Fibroblast of skin of abdomen (primary cell): ENCODE measurements at regions not wholly inside any gene's neighbourhood (a gene's known extent, or its start where the extent isn't known, plus 50 kb on each side); places are given as distances from the start of the nearest gene placed in this dataset.
"Not testable (repeated sequence)": the region's sequence is repeated elsewhere in the genome, so short reads cannot be mapped to it uniquely, and the experiment has no call there.

Experiments
- DNase-seq: peaks from one replicate; pipeline ENCODE4 v3.0.0-alpha.2; 2013

DNA sequence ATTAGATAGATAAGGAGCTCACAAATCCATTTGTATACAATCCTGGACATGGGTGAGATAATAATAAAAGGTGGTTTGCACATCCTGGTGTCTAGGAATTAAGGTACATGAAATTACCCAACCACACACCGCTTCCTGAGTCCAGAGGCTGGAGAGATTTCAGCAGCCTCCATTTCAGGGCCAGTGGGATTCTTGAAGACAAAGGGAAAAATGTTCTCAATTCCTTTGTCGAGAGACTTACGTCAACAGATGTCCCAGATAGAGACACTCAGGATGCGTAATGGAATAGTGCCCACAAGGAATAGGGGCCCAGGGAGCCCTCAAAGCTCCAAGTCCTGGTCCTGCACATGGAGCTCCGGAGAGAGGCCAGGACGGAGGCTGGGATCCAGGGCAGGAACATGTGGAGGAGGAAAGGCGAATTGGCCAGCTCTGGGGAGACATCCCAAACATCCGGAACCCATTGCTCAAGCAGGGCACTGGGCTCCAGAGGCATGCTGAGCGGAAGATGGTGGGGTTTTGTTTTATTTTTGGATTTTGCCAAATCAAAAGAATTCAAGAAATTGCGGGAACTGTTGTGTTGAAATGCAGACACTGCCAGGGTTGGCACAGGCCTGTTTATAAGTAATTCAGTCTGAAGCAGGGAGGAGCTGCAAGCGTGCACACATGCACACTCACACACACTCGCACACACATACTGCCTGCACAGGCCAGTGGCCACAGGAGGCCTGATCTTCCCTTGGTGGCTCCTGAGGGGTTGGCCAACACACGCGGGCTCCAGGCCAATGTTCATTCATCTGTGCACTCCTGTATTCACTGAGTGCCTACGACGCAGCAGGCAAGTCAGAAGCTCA is 97.2 kb downstream of the NOG start:
- no peak for DNase-seq

DNA sequence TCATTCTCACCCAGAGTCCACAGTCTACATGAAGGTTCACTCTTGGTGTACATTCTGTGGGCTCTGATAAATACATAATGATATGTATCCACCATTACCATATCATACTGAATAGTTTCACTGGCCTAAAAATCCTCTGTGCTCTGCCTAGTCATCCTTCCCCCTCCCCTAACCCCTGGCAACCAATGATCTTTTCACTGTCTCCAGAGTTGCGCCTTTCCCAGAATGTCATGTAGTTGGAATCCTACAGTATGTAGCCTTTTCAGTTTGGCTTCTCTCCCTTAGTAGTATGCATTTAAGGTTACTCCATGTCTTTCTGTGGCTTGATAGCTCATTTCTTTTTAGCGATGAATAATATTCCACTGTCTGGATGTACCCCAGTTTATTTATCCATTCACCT is 101.3 kb downstream of the NOG start:
- DNase-seq, result peak; percentile 84

DNA sequence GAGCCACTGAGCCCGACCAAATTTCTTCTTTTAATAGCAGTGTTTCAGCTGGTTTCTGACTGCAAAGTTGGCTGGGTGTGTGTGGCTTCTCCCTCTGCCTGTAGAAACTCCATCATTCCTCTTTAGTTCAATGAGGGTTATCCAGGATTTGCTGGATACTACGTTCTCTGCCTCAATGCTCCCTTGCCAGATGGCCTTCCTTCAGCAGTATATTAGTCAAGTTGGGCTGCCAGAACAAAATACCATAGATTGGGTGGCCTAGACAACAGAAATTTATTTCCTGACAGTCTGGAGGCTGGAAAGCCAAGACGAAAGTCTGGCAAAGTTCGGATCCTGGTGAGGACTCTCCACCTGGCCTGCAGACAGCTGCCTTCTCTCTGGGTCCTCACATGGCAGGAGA is 103.7 kb downstream of the NOG start:
- DNase-seq, result peak; percentile 47

DNA sequence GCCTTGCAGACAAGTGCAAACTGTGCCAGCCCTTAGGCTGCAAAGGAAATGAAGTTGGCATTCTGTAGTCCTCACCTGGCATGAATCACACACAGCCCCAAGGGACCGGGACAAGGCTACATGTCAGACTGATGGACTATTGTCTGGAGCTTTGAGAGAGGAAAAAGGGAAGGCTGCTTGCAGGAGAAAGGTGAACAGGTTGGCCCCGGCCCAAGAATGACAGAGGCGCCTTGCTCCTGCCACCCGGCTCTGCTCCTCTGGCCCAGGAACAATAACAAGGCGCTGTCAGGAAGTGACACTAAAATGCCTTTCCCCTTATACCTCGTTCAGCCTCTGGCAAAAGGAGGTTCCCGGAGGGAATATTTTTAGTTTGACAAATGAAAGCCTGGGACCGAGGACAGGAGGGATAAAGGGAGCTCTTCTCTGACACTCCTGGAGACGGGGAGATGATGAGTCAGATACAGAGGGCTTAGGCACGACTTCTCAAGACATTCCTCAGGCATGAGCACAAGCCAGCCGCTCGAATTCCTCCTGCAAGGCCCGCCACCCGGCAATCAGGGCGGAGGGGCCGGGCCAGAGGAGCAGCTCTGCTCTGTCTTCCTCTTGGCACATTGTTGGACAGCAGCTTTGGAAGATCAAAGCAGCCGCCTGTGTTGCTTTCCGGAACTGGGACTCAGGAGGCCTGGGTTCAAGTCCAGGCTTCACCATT is 105.8 kb downstream of the NOG start:
- peak; percentile 99 for DNase-seq

DNA sequence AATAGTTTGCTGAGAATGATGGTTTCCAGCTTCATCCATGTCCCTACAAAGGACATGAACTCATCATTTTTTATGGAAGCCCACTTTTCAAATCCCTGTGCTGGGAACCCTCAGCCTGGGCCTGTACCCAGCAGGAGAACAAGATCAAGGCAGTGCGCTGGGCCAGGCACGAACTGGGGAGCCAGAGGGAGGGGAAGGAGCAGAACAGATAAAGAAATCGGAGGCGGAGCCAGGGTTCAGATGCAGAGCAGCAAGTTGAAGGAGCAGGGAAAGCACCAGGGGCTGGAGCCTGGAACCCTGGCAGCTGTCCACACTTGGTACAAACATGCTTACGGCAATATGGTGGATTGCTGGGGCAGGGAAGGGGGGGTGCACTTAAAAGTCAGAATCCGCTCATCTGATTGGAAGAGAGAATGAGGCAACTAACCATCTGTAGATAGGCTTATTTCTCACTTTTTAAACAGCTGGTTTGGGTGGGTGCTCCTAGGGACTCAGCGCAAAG is 107.5 kb downstream of the NOG start:
- DNase-seq, result peak; percentile 53

DNA sequence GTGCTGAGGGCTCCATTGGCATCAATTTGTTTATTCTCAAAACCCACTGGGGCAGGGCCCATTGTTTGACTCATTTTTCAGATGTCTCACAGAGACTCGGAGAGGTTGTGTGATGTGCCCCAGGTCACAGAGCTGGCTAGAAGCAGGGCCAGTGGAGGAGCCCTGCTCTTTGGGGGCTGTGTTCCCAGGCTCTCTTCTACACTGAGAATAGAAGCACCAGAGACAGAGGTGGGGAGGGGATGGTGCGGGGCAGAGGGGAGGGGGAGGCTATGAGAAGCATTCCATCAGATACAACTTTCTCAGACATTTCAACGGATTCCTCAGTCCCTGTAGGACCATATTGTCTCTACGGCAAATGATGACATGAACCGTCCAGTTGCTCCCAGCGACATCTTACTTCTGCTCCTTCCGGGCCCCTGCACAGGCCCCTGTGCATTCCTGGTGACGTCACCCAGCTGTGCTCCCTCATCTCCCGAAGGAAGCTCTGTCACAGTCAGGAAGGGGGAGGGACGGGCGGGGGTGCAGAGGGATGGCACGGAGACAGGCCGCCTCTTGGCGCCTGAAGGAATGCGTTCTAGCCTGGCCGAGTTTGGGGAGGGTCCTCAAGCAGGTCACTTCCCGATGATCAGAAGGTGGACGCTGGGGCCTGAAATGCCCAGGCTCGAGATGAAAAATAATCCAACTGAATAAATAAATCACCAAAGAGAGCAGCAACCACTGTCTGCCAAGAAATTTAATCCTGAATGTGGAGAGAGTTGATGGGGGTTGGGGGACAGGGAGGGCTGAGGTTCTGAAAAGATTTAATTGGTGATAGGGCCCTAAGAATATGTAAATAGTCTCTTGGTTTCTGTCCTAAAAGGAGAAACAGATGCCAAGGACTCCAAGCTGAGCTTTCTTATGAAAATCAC is 114.1 kb downstream of the NOG start:
- DNase-seq, result peak; percentile 84

DNA sequence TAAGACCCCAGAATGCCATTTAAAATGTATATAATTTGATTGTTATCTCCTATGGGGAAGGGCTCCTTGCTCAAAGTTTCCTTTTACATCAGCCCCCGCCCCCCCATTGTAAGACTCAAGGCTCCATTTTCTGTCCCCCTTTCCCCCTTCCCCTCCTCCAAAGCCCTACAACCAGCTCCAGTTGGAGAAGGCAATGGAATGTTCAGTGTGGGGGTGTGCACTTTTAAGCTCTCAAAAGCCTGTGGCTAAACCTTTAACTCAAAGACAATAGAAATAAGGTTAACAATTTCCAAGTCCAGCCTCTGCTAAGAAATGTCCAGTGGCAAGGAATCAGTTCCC is 114.7 kb downstream of the NOG start:
- peak; percentile 65 for DNase-seq

DNA sequence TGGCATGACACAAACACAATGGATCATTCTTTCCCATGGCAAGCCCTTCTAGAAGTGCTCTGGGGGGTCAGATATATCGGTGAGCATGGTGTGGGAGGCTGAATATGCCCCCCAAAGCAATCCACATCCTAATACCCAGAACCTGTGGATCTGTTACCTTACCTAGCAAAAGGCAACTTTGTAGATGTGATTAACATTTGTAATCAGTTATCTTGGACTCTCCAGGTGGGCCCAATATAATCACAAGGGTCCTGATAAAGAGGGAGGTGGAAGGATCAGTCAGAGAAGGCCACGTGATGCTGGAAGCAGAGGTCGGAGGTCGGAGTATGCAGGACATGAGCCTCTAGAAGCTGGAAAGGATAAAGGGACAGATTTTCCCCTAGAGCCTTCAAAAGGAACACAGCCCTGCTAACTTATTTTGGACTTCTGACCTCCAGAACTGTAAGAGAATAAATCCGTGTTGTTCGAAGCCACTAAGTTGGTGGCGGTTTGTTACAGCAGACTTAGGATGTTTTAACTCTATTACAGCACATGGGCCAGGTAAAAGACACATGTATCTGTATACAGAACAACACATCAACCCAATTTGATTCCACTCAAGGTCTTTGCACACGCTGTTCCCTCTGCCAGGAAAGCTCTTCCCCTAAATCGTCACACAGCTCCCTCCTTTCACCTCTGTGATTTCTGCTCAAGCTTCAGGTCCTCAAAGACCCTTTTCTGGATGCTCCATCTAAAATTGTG is 115.3 kb downstream of the NOG start:
- no peak for DNase-seq

DNA sequence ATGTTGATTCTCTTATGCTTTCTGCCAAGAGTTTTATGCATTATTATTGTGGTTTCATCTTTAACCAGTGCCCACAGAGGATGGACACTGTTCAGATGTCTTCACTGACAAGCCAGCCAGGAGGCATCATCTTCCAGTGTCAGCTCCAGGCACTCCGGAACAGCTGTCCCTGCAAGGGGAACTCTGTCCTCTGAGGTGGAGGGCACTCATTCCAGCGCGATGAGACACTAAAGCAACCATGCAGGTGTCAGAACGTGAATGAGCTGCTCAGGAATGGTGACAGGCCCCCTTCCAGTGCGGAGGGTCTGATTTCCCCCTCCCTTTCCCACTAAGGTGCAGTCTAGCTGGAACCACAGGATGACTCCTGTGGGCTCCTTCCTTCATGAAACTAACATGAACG is 117.5 kb downstream of the NOG start:
- DNase-seq, result no peak

DNA sequence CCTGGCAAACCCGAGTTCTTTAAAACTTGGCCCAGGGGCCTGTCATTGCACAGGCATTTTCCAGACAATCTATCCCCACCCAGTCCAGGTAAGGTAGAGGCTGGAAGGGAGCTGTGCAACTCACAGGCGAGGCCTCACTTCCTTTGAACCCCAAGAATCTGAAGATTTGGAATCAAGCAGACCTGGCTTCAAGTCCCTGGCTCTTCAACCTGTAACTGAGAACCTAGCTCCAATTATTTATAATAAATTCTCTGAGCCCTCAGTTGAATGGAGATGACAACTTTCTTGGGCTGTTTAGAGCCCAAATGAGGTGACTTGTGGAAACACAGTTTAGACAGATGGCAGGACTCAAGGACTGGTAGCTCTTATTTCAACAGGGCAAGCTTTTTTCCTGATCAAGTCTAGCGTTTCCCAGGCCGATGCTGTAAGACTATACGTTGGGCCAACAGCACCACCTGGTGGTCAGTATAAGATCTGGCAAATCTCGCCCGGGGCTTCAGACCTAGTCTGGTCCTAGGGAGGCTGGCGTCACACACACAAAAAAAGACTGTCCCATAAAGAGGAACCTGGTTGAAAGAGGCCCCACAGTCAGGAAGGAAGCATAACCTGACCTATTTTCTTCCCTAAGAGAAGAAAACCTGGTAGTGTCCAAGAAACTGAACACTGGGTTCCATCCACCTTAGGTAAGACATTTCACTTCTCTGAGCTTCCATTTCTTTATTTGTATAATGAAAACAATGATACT is 117.9 kb downstream of the C17orf67 start:
- DNase-seq, result peak; percentile 77

DNA sequence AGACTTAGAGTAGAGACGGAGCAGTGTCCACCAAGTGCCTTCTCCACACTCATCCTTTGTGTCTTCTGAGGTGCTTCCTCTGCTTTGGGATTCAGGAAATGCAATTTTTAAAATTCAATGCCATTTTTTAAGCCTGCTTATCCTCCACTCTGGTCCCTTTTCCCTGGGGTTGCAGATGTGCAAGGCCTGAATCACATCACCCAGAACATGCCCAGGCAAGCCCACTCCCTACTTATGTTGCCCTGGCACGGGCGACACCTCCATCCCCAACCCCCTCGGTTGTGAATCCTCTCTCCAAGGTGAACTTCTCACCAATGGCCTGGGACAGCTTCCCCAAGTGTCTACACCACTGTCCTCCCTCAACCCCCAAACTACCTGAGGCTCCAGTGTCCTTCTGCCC is 116.2 kb downstream of the C17orf67 start:
- no peak for DNase-seq

DNA sequence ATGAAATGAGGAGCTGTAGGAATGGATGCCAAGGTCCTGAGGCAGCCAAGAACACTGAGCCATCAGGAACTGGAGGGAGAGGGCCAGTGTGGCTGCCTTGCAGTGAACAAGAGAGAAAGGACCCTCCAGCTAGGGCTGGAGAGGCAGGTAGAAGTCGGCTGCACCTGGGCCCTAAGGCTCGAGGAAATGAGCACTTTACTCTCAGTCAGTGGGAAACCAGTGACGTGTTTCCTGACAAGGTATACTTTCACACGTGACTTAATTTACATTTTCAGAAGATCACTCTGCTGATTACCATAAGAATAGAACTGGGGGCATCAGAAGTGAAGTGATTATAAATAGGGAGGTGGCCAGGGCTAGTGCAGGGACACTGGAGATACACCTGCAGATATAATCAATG is 115.2 kb downstream of the C17orf67 start:
- no peak for DNase-seq

DNA sequence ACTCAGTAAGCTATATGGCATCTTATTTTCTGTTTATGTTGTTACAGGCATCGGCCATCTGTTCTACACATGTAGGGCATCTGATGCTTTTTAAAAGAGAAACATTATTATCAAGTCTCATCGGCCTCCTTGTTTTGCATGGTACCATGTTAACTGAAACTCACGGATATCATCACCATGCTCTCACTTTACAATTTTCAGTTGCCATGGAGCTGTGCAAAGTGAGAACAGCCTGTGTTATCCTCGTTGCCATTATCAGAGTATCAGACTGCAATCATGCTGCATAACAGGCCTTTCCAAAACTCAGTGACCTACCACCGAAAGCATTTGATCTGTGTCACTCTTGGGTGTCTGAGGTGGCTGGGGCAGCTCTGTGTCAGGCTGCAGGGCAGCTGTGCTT is 110.3 kb downstream of the C17orf67 start:
- DNase-seq, result no peak

DNA sequence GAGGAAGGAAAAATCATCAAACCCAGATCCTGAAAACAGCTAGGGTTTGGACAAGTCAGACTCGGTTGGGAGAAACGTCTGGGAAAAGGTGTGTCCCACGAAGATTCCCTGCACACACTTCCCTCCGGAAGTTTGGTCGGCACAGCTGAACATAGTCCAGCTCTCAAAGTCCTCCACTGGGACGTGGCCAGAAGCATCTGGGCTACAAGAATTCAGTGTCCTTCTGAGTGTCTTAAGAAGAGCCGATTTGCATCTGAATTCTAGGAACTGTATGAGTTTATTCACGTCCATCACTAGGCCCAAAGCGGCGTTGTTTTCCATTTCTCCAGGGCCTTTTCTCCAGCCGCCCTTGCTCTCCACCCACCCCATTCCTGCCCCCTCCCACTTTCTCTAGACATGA is 109.1 kb downstream of the C17orf67 start:
- DNase-seq, result no peak

DNA sequence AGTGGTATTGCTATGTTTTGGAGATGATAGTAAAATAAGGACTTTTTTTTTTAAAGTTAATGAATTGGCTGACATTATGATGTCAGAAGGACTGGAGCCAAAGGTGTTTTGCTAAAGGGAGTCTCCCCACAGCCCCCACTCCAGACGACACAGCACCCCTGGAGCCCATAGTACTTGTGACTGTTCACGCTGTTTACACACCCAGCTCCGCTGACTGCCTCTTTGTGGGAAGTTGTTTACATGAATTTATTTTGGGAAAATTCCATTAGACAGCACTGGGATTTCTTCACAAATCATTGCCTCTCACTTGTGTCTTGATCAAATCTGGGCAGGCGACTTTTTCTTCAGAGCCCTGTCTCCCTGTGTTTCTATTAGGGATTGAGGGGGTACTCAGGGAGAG is 108.6 kb downstream of the C17orf67 start:
- DNase-seq, result no peak

DNA sequence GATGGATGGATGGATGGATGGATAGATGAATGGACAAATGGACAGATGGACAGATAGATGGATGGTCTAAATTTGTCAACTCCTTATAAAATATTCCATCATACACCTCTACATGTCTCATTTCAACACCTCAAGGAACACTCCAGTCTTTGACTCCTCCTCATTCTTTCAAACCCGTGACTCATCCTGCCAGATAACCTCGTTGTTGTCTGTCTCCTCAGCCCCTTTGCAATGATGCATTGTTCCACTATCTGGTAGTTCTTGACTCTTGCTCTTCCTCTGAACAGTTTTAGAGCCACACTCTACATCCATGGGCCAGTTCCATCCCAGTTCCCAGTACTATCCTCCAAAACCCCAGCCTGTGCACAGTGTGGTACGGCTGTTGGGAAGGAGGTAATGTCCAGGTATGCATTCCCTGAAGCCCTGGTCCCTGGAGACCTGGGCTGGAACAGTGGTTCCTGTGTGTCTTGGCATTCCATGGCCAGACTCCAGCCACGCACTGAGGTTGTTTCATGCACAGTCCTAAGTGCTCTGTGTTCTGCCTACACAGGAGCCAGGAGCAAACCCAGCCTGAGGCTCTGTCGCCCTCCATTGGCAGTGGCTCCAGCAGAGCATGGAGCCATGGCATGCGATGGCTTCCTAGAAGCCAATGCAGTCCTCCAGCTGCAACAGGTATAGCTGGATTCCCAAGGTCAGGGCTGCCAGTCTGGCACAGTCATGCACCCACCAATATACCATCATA is 105.7 kb downstream of the C17orf67 start:
- DNase-seq, result no peak

DNA sequence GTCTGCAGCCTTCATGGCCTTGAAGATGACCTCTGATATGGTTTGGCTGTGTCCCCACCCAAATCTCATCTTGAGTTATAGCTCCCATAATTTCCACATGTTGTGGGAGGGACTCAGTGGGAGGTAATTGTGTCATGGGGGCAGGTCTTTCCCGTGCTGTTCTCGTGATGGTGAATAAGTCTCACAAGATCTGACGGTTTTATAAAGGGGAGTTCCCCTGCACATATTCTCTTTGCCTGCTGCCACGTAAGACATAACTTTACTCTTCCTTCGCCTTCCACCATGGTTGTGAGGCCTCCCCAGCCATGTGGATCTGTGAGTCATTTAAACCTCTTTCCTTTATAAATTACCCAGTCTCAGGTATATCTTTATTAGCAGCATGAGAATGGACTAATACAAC is 102.6 kb downstream of the C17orf67 start:
- DNase-seq, result not testable (repeated sequence)

DNA sequence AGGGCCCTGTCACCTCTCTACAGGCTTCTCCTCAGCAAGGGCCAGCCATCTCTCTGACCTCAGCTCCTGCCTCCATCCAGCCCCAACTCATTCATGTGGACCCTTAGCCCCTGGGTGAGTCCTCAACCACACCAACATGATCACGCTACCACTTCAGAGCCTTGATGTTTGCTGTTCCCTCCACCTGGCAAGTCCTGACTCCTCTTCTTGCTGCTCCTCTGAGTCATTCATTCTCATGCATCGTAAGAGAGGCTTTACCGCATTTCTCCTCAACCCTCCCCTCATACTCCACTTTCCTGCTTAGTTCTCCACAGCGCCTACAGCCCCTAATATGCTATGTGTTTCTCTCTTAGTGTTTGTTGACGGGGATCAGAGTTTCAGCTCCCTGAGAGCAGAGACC is 99.9 kb downstream of the C17orf67 start:
- DNase-seq, result no peak

DNA sequence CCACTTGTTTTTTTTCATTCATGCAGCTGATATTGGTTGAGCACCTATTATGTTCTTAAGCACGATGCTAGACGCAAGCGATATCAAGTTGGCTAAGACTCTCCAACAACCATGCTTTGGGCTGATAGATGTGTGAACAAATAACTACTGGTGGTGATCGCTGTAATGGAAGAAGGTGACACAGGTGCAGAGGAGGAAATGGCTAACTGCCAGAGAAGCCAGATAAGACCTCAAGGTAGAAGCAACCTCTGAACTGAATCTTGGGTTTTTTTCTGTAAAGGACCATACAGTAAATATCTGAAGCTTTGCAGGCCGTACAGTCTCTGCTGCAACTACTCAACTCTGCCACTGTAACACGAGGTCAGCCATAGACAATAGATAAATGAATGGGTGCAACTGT is 97.9 kb downstream of the C17orf67 start:
- no peak for DNase-seq

DNA sequence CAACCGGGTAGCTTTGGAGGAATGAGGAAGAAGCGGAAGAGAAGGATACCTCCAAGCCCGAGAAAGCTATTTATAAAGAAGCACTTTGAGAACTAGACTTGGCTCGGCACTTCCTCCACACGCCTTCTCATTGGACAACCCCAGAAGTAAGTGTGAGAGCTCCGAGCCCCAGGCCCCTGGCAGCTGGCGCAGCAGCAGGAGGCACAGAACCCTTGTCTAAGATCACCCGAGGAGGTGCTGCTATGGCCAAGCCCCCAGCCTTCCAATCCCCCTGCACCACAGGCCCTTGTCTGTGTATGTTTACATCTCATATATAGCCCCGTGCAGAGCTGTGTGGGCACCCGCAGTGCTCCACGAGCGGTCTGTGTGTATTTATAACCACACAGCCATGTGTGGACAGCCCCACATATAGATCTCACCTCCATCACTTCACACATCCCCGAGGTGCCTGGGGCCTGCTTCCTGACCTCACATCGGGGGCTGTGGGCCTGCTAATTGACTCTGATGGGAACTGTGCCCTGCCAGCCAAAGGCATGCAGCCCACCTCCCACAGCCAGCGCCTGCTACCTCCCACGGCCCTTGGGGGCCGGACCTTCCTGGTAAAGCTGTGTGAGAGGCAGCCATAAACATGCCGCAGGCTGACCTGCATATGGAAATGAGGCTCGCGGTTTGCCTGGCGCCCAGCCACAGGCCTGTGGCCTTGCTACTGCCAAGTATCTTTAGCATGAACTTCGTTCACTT is 96.1 kb downstream of the C17orf67 start:
- DNase-seq, result peak; percentile 80
